Adrenal gland (tissue), 9 donors: ENCODE measurements at regions not wholly inside any gene's neighbourhood (a gene's known extent, or its start where the extent isn't known, plus 50 kb on each side); places are given as distances from the start of the nearest gene placed in this dataset.

Experiments
- DNase-seq, 7 donors: peaks; one replicate each; pipeline ENCODE4 v3.0.0-alpha.2; 2019 to 2020
- H3K27ac ChIP-seq, 5 donors: fragments of 200-600 bp; sonication (generic) in 4 of 5; 1 replicate in 3 of 5; 2 replicates in 2 of 5; pipeline versions ENCODE4 v1.5.1 to v1.8.0; 2016 to 2020; ENCODE audit warnings: mild to moderate bottlenecking in 1 of 5
- H3K27me3 ChIP-seq: fragments of 200-600 bp; 2 replicates; pipeline ENCODE4 v1.8.0; 2021
- H3K36me3 ChIP-seq, 2 donors: fragments of 200-600 bp; replicated peaks in 1 of 2; 1 replicate in 1 of 2; 2 replicates in 1 of 2; pipeline versions ENCODE4 v1.5.1 to v1.8.0; 2018 to 2022
- H3K4me1 ChIP-seq, 2 donors: fragments of 200-600 bp; replicated peaks in 1 of 2; 1 replicate in 1 of 2; 2 replicates in 1 of 2; pipeline versions ENCODE4 v1.5.1 to v1.8.0; 2018 to 2021
- H3K4me3 ChIP-seq, 4 donors: fragments of 200-600 bp; sonication (generic) in 3 of 4; one replicate each; pipeline ENCODE4 v1.5.1; 2016 to 2018
- H3K9me3 ChIP-seq, 3 donors: fragments of 200-600 bp; sonication (generic) in 1 of 3; replicated peaks in 1 of 3; 1 replicate in 2 of 3; 2 replicates in 1 of 3; pipeline versions ENCODE4 v1.5.1 to v1.8.0; 2016 to 2021
- CTCF ChIP-seq, 6 experiments: fragments of 450-650 bp in 4 of 6; fragments of 200-600 bp in 2 of 6; sonication (generic) in 1 of 6; IDR thresholded peaks; 1 replicate in 5 of 6; 2 replicates in 1 of 6; pipeline versions ENCODE4 v1.5.1 to v1.8.0; 2016 to 2021; ENCODE audit warnings: antibody characterized with exemption in 6 of 6, mild to moderate bottlenecking in 2 of 6, moderate library complexity in 1 of 6
- POLR2A ChIP-seq, 2 donors: fragments of 450-650 bp; IDR thresholded peaks; one replicate each; pipeline ENCODE4 v1.6.1; 2017; ENCODE audit warnings: antibody characterized with exemption in 2 of 2, mild to moderate bottlenecking in 2 of 2, moderate library complexity in 1 of 2
- whole genome bisulfite sequencing, 4 donors: extraction: QIAGEN DNeasy Blood & Tissue Kit in 2 of 4; methylation state at CpG; one replicate each; pipeline versions ENCODE4 v1.1.5 to v1.1.7; 2013 to 2017; 5-methylcytosine and 5-hydroxymethylcytosine counted together
- intact Hi-C, 2 donors: fragments of 100-400 bp; cut with DNase I; formaldehyde crosslinking; loops; one replicate each; pipeline versions ENCODE4 v1.14.1 to v1.15.0; 2022 to 2023
- donor health status: healthy with polysubstance abuse.
- donor health status: Bipolar disorder and iron deficiency.
- donor health status: DM: yes; HTN: yes; CAD: no.
- donor health status: DM: no; HTN: no; CAD: no.
- donor health status: DM: no; HTN: no; CAD: no.

GRCh38 chr7:22874904-22875303, 52.3 kb upstream of the TOMM7 start:
- no peak for DNase-seq
- Histone ChIP-seq H3K36me3 (no peaks in the 10 kb centered on the region), H3K27me3 (no peaks in the 10 kb centered on the region), H3K9me3 (no peaks in the 10 kb centered on the region), H3K4me3 (no peak overlapping the region), H3K4me1 (no peaks in the 10 kb centered on the region), H3K27ac (no peak overlapping the region)
- no peak for TF ChIP-seq CTCF (IDR thresholded peaks at IDR 0.05)
- TF ChIP-seq POLR2A (IDR thresholded peaks at IDR 0.05): no peak
- intact Hi-C loops: no loop called here
- WGBS, 4 donors: 71 to 80% (median 79%) methylated on average over 9 of the region's 9 CpGs
